ENCODE measurements at regions not wholly inside any gene's neighbourhood (a gene's known extent, or its start where the extent isn't known, plus 50 kb on each side); places are given as distances from the start of the nearest gene placed in this dataset.

DNA sequence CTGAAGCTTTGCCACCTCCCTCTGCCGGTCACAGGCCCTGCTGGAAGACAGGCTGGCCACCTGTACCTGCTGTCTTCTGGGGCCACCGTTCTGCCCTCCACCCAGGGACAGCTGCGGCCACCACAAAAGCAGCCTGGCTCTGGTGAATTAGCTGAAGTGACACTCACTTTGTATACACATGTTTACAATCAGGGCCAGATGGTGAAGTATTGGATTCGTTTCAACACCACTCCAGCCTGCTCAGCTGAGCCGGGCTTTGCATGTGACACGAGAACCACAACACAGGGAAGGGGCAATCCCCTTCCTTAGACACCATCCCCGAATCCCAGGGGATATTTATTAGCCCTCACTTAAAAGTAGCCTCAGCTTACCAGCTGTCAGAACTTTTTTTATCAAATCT is 191.5 kb upstream of the RPL38 start:
- peak overlapping the region; percentile 34; the same call in 1 of the 2 replicates for H3K27ac ChIP-seq

DNA sequence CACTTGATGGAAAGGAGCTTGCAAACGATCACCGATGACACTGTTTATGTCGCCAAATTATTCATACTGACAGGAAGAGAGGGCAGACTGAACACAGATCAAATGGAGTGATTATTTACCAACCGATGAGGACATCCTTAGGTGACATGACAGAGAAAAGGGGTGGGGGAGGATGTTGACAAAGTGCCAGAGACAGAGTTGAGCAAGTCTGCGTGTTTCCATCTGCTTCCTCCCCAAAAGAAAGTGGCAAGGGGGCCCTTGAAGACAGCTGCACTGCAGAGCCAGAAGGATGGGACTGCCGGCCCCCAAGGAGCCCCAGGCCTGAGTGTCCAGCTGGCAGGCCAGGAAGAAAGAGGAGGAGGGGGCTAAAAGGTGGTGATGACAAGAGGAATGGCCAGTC is 191.0 kb upstream of the RPL38 start:
- peak overlapping the region; percentile 34; the same call in 1 of the 2 replicates for H3K27ac ChIP-seq
- TF ChIP-seq, protein P1, sequence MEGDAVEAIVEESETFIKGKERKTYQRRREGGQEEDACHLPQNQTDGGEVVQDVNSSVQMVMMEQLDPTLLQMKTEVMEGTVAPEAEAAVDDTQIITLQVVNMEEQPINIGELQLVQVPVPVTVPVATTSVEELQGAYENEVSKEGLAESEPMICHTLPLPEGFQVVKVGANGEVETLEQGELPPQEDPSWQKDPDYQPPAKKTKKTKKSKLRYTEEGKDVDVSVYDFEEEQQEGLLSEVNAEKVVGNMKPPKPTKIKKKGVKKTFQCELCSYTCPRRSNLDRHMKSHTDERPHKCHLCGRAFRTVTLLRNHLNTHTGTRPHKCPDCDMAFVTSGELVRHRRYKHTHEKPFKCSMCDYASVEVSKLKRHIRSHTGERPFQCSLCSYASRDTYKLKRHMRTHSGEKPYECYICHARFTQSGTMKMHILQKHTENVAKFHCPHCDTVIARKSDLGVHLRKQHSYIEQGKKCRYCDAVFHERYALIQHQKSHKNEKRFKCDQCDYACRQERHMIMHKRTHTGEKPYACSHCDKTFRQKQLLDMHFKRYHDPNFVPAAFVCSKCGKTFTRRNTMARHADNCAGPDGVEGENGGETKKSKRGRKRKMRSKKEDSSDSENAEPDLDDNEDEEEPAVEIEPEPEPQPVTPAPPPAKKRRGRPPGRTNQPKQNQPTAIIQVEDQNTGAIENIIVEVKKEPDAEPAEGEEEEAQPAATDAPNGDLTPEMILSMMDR (conservative IDR thresholded peaks at IDR 0.05), result no peak

More for the DNA sequence above, 191.5 kb upstream of the RPL38 start:
- TF ChIP-seq, protein P1 (conservative IDR thresholded peaks at IDR 0.05), result no peak

DNA sequence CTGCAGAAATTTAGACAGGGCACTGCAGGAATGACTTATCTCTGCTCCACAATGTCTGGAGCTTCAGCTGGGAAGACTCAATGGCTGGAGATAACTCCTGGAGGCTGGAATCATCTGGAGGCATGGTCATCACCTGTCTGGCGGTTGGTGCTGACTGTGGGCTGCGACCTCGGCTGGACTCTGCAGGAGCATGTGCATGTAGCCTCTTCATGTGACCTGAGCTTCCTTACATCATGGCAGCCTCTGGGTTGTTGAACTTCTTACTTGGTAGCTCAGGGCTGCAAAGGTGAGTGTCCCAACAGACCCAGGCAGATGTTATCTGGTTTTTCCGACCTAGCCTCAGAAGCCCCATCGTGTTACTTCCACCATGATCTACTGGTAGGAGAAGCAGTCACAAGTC is 188.2 kb upstream of the RPL38 start:
- no peak overlapping the region for H3K27ac ChIP-seq
- TF ChIP-seq, protein P1 (conservative IDR thresholded peaks at IDR 0.05), result no peak

DNA sequence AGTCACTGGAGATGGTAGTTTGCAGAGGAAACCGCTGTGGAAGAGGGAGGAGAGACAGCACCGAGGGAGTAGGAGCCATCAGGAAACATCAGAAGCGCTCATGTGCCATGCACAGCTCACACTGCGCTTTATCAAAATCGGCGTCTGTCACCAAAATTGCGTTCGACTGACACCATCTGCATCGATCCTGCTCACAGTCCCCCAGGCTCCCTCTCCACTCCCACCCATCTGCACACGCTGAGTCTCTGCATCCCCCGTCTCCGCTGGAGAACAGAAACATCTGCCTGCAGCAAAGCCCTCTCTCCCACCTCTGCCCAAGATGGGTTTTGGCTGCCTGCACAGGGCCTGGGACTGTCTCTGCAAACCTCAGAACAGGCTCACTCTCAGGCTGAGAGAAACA is 187.5 kb upstream of the RPL38 start:
- TF ChIP-seq, protein P1 (conservative IDR thresholded peaks at IDR 0.05), result no peak
- no peak overlapping the region for H3K27ac ChIP-seq

DNA sequence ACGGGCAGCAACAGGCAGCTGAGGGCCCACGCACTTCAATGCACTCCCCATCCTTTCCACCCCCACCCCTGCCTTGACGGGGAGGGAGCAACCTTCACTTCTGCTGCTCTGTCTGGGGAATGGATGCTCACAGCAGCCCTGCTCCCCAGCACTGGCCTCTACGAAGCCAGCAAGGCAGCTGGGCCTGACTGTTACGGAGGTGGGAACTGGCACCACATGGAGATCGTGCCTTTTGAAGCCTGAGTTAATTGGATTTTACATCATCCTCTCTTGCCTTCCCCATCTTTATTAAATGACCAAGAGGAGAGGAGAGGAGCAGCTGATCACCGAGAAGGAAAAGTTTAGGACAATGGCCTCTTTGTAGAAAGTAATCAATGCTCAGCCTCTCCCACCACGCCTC is 187.0 kb upstream of the RPL38 start:
- TF ChIP-seq, protein P1 (conservative IDR thresholded peaks at IDR 0.05), result no peak

DNA sequence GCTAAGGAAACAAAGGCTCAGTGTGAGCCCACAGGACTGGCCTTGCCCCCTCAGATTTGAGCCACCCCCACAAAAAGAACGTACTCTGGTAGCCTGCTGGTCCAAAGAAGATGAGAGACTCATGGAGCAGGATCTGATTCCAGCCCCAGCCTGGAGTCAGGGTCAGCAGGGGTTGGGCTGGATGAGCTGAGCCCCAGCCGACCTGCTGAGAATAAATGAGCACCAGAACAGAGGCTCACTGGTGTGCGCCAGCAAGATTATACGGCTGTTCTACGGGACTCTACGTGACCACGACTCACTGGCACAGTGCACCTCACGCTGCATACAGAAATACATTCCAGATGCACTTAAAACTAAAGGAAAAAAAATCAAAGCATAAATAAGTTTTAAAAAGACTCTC is 186.0 kb upstream of the RPL38 start:
- H3K27ac ChIP-seq, result no peak overlapping the region
- TF ChIP-seq, protein P1 (conservative IDR thresholded peaks at IDR 0.05), result no peak

More for the DNA sequence above, 187.0 kb upstream of the RPL38 start:
- H3K27ac ChIP-seq, result no peak overlapping the region

DNA sequence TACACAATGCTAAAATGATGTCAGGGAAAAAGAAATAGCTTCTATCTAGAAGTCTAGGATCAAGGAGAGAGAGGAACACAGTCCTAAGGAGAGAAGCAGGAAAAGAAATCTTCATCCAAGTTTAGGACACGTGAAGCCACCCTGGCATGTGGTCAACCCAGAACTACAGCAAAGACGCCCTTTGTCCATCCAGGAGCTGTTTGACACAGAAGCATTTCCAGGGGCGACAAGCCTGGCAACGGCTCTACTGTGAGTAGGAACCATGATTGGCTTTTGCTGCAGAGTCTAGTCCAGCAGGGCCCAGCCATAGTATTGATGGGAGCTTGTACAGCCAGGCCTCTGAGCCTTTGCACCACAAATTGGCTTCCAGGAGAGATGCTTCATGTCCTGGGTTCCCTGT is 185.4 kb upstream of the RPL38 start:
- H3K27ac ChIP-seq, result no peak overlapping the region
- TF ChIP-seq, protein P1 (conservative IDR thresholded peaks at IDR 0.05), result no peak
